ENCODE measurements at regions not wholly inside any gene's neighbourhood (a gene's known extent, or its start where the extent isn't known, plus 50 kb on each side); places are given as distances from the start of the nearest gene placed in this dataset.
"Not testable (repeated sequence)": the region's sequence is repeated elsewhere in the genome, so short reads cannot be mapped to it uniquely, and the experiment has no call there.

GRCh38 chr9:28524309-28524708 lies 951.0 kb upstream of the C9orf72 start:
- DNase-seq: not testable (repeated sequence)

GRCh38 chr9:28528049-28528448 lies 954.8 kb upstream of the C9orf72 start:
- no peak for DNase-seq

- no peak for DNase-seq
Observed at GRCh38 chr9:28538132-28538531, 964.9 kb upstream of the C9orf72 start.

GRCh38 chr9:28539434-28540070 lies 966.3 kb upstream of the C9orf72 start:
- DNase-seq: no peak

- no peak for DNase-seq
Observed at GRCh38 chr9:28542928-28543327, 969.6 kb upstream of the C9orf72 start.

GRCh38 chr9:28547527-28547926 lies 974.2 kb upstream of the C9orf72 start:
- no peak for DNase-seq

- no peak for DNase-seq
Observed at GRCh38 chr9:28563291-28563934, 990.1 kb upstream of the C9orf72 start.

- DNase-seq: no peak
Observed at GRCh38 chr9:28583832-28584231, 1010.6 kb upstream of the C9orf72 start.

- DNase-seq: no peak
Observed at GRCh38 chr9:28584542-28584941, 1011.3 kb upstream of the C9orf72 start.

- DNase-seq: no peak
Observed at GRCh38 chr9:28587052-28587451, 1013.8 kb upstream of the C9orf72 start.

GRCh38 chr9:28598408-28598807 lies 1025.1 kb upstream of the C9orf72 start:
- no peak for DNase-seq

- no peak for DNase-seq
Observed at GRCh38 chr9:28600226-28600625, 1026.9 kb upstream of the C9orf72 start.

GRCh38 chr9:28607843-28608242 lies 1034.6 kb upstream of the C9orf72 start:
- no peak for DNase-seq

GRCh38 chr9:28610339-28610738 lies 1037.1 kb upstream of the C9orf72 start:
- no peak for DNase-seq

- DNase-seq: no peak
Observed at GRCh38 chr9:28616310-28616709, 1043.0 kb upstream of the C9orf72 start.

- no peak for DNase-seq
Observed at GRCh38 chr9:28620011-28620410, 1046.7 kb upstream of the C9orf72 start.

GRCh38 chr9:28620661-28621060 lies 1047.4 kb upstream of the C9orf72 start:
- no peak for DNase-seq

GRCh38 chr9:28624771-28625170 lies 1051.5 kb upstream of the C9orf72 start:
- no peak for DNase-seq

GRCh38 chr9:28628031-28628430 lies 1054.8 kb upstream of the C9orf72 start:
- DNase-seq: no peak

- no peak for DNase-seq
Observed at GRCh38 chr9:28648723-28649122, 1075.4 kb upstream of the C9orf72 start.

- no peak for DNase-seq
Observed at GRCh38 chr9:28650327-28650726, 1077.0 kb upstream of the C9orf72 start.

- no peak for DNase-seq
Observed at GRCh38 chr9:28651050-28651722, 1077.9 kb upstream of the C9orf72 start.

- DNase-seq: no peak
Observed at GRCh38 chr9:28653216-28653615, 1079.9 kb upstream of the C9orf72 start.

GRCh38 chr9:28656727-28657126 lies 1083.4 kb upstream of the C9orf72 start:
- no peak for DNase-seq
